HepG2 (cell line): ENCODE measurements at regions not wholly inside any gene's neighbourhood (a gene's known extent, or its start where the extent isn't known, plus 50 kb on each side); places are given as distances from the start of the nearest gene placed in this dataset.

Source experiments
- ATAC-seq: fragments of 200-7000 bp; cut with Tn5 transposase; 3 replicates; pipeline ENCODE4 v1.9.1; 2020; ENCODE audit warnings: mild to moderate bottlenecking, moderate library complexity
- BruUV-seq: library from RNA; stranded (reverse); fragments of 400-500 nt; replicated peaks from 2 replicates; lab custom pipeline; 2021; lab: Mats Ljungman, UMichigan
- CTCF ChIA-PET: fragments of 300-600 bp; formaldehyde crosslinking; extraction: SDS; loops from one replicate; lab custom pipeline; 2021; ENCODE audit warnings: low total read pairs, inconsistent platforms, low intra/inter-chr PET ratio; lab: Yijun Ruan, JAX
- POLR2A ChIA-PET: fragments of 350-600 bp; sonication (Branson Sonifier 250); formaldehyde crosslinking; loops from one replicate; lab custom pipeline; 2020; ENCODE audit warnings: antibody characterized with exemption, inconsistent platforms; lab: Yijun Ruan, JAX
- DNase-seq: peaks from one replicate; pipeline ENCODE4 v3.0.0-alpha.2; 2015; ENCODE audit warnings: low spot score
- FAIRE-seq: peaks from 3 replicates; lab custom pipeline; 2011; peaks lifted over from hg19 to GRCh38; lab: Jason Lieb, UNC
- H2AFZ ChIP-seq: one replicate; pipeline ENCODE4 v1.6.1; 2011; ENCODE audit warnings: low read length, inconsistent platforms
- H3K27ac ChIP-seq: fragments of 300-600 bp; 3 replicates; pipeline ENCODE4 v1.8.0; 2011; ENCODE audit warnings: mixed run types, mild to moderate bottlenecking, mixed read lengths, low read length, inconsistent platforms; ENCODE audit not compliant: insufficient read depth; ENCODE audit errors: extremely low read length
- H3K27me3 ChIP-seq, 2 experiments: fragments of 200-600 bp in 1 of 2; 2 replicates in 1 of 2; 3 replicates in 1 of 2; pipeline versions ENCODE4 v1.6.0 to v1.8.0; 2011; ENCODE audit warnings: low read length in 2 of 2, mild to moderate bottlenecking in 2 of 2, moderate library complexity in 2 of 2, inconsistent platforms in 1 of 2; ENCODE audit not compliant: insufficient read depth in 2 of 2, control insufficient read depth in 1 of 2
- H3K36me3 ChIP-seq, 2 experiments: fragments of 200-600 bp in 1 of 2; replicated peaks in 1 of 2; 2 replicates in 1 of 2; 3 replicates in 1 of 2; pipeline versions ENCODE4 v1.5.1 to v1.8.0; 2011; ENCODE audit warnings: low read length in 2 of 2, inconsistent platforms in 1 of 2; ENCODE audit not compliant: insufficient read depth in 2 of 2, control insufficient read depth in 1 of 2
- H3K4me1 ChIP-seq: 2 replicates; pipeline ENCODE4 v1.5.1; 2012; ENCODE audit warnings: low read length, inconsistent platforms; ENCODE audit not compliant: insufficient read depth
- H3K4me2 ChIP-seq: 2 replicates; pipeline ENCODE4 v1.6.0; 2011; ENCODE audit warnings: low read depth, low read length, inconsistent platforms
- H3K4me3 ChIP-seq, 3 experiments: fragments of 200-600 bp in 1 of 3; sonication (generic), shearing (Covaris generic) in 1 of 3; replicated peaks in 1 of 3; 2 replicates each; pipeline ENCODE4 v1.5.1; 2011 to 2016; ENCODE audit warnings: low read length in 3 of 3, inconsistent platforms in 2 of 3, low read depth in 2 of 3, mild to moderate bottlenecking in 2 of 3, control low read depth in 1 of 3, mixed read lengths in 1 of 3; ENCODE audit not compliant: insufficient read depth in 1 of 3
- H3K79me2 ChIP-seq: one replicate; pipeline ENCODE4 v1.6.1; 2011; ENCODE audit warnings: low read length, inconsistent platforms; ENCODE audit not compliant: insufficient read depth
- H3K9ac ChIP-seq: 2 replicates; pipeline ENCODE4 v1.6.0; 2011; ENCODE audit warnings: mild to moderate bottlenecking, low read depth, low read length, inconsistent platforms; ENCODE audit not compliant: insufficient read depth
- H3K9me3 ChIP-seq: 2 replicates; pipeline ENCODE4 v1.5.1; 2012; ENCODE audit warnings: mild to moderate bottlenecking, low read length
- H4K20me1 ChIP-seq: 2 replicates; pipeline ENCODE4 v1.6.0; 2011; ENCODE audit warnings: inconsistent platforms, mild to moderate bottlenecking, low read length, moderate library complexity; ENCODE audit not compliant: insufficient read depth
- ARNT2 ChIP-seq: sonication (generic); formaldehyde crosslinking; IDR thresholded peaks from 2 replicates; pipeline ENCODE4 v1.8.0; 2022; ENCODE audit warnings: mild to moderate bottlenecking, low read depth, missing genetic modification reagents, moderate library complexity
- CCAR2 ChIP-seq: fragments of 200-400 bp; formaldehyde crosslinking; optimal IDR thresholded peaks from 2 replicates; pipeline ENCODE3; 2018; ENCODE audit warnings: low read depth, mild to moderate bottlenecking, low read length, moderate library complexity
- KLF9 ChIP-seq: IDR thresholded peaks from 2 replicates; pipeline ENCODE4 v1.6.1; 2016; ENCODE audit warnings: low read depth
- SKI ChIP-seq: fragments of 450-650 bp; IDR thresholded peaks from one replicate; pipeline ENCODE4 v1.6.1; 2018; ENCODE audit warnings: mild to moderate bottlenecking; ENCODE audit not compliant: partially characterized antibody
- SMYD3 ChIP-seq: sonication (generic); formaldehyde crosslinking; IDR thresholded peaks from 2 replicates; pipeline ENCODE4 v1.8.1; 2023; ENCODE audit warnings: mild to moderate bottlenecking, missing genetic modification reagents
- SNAI1 ChIP-seq: sonication (generic); formaldehyde crosslinking; IDR thresholded peaks from 2 replicates; pipeline ENCODE4 v1.5.0; 2020; ENCODE audit warnings: mild to moderate bottlenecking, missing genetic modification reagents, borderline replicate concordance
- STAT5B ChIP-seq: sonication (generic); formaldehyde crosslinking; IDR thresholded peaks from 2 replicates; pipeline ENCODE4 v1.4.0; 2020; ENCODE audit warnings: missing genetic modification reagents
- ZBTB20 ChIP-seq: sonication (generic); formaldehyde crosslinking; IDR thresholded peaks from 2 replicates; pipeline ENCODE4 v1.8.1; 2023; ENCODE audit warnings: missing genetic modification reagents, low read depth, mild to moderate bottlenecking, borderline replicate concordance
- ZNF772 ChIP-seq: sonication (generic); formaldehyde crosslinking; IDR thresholded peaks from 2 replicates; pipeline ENCODE4 v1.5.0; 2020; ENCODE audit warnings: mild to moderate bottlenecking, missing genetic modification reagents
- WGBS: methylation state at CpG from one replicate; pipeline ENCODE4 v1.1.6; 2017; ENCODE audit warnings: low lambda C conversion rate; 5-methylcytosine and 5-hydroxymethylcytosine counted together
- in situ Hi-C: cut with HindIII; loops from 2 replicates; pipeline ENCODE4 v1.10.0; 2017; ENCODE audit warnings: low pct_unique_long_range_greater_than_20kb; ENCODE audit not compliant: extremely low pct_ligation_motif_present
- intact Hi-C: fragments of 100-400 bp; cut with micrococcal nuclease; formaldehyde crosslinking; loops from one replicate; pipeline ENCODE4 v1.10.0; 2022; ENCODE audit not compliant: unreplicated experiment
- TF ChIP-seq, protein P1 (sequence below): sonication (generic); formaldehyde crosslinking; IDR thresholded peaks from 2 replicates; pipeline ENCODE4 v1.4.0; 2020; ENCODE audit warnings: mild to moderate bottlenecking, missing genetic modification reagents

DNA sequence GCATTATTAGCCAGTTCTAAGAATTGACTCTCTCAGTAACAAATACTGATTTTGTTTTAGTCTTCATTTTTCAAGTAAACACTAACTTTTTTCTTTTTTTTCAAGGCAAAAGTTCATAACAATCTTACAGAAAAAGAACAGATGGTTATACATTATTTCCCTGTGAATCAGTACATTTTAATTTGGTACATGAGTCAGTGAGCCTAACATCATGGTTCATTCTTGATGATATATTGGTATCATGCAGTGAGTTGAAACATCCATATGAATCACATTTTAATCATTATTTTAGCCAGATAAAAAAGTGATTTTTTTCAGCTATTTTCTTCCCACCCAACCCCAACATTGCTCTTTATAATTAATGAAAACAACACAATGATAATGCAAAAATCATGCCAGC, 184.3 kb upstream of the TACR3 start (continued):
- TF ChIP-seq, protein P1, sequence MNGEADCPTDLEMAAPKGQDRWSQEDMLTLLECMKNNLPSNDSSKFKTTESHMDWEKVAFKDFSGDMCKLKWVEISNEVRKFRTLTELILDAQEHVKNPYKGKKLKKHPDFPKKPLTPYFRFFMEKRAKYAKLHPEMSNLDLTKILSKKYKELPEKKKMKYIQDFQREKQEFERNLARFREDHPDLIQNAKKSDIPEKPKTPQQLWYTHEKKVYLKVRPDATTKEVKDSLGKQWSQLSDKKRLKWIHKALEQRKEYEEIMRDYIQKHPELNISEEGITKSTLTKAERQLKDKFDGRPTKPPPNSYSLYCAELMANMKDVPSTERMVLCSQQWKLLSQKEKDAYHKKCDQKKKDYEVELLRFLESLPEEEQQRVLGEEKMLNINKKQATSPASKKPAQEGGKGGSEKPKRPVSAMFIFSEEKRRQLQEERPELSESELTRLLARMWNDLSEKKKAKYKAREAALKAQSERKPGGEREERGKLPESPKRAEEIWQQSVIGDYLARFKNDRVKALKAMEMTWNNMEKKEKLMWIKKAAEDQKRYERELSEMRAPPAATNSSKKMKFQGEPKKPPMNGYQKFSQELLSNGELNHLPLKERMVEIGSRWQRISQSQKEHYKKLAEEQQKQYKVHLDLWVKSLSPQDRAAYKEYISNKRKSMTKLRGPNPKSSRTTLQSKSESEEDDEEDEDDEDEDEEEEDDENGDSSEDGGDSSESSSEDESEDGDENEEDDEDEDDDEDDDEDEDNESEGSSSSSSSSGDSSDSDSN (CRISPR knock-in tag): no peak
- no peak for TF ChIP-seq ARNT2 (CRISPR knock-in tag)
- TF ChIP-seq ZNF772: no peak

DNA sequence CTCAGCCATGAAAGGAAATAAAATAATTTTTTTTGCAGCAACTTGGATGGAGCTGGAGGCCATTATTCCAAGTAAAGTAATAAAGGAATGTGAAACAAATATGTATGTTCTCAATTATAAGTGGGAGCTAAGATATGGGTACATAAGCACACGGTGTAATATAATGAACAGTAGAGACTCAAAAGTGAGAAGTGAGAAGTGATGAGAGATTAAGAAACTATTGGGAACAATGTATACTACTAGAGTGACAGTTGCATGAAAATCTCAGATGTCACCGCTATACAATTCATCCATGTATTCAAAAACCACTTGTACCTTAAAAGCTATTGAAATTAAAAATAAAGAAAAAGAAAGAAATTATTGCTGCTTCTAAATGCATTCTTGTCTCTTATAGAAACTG, 182.9 kb upstream of the TACR3 start:
- no peak overlapping the region for H3K4me2 ChIP-seq
- H3K9ac ChIP-seq: no peak overlapping the region
- 46% methylated on average over 2 of the region's 2 CpGs for WGBS
- DNase-seq: no peak
- H2AFZ ChIP-seq: no peak overlapping the region
- no peak overlapping the region for H3K27ac ChIP-seq
- TF ChIP-seq STAT5B (CRISPR knock-in tag): no peak
- no peak for TF ChIP-seq SMYD3 (CRISPR knock-in tag)
- no peak for TF ChIP-seq KLF9 (CRISPR knock-in tag)
- no peak for TF ChIP-seq SKI
- no peak for TF ChIP-seq CCAR2
- TF ChIP-seq SNAI1 (CRISPR knock-in tag): no peak
- TF ChIP-seq ZBTB20 (CRISPR knock-in tag): no peak
- H3K4me3 ChIP-seq: no peak overlapping the region
- no peak for FAIRE-seq
- CTCF ChIA-PET: no interaction called here
- H3K36me3 ChIP-seq: no peaks in the 10 kb centered on the region
- POLR2A ChIA-PET: no interaction called here
- no TSS peak for BruUV-seq
- no peaks in the 10 kb centered on the region for H4K20me1 ChIP-seq
- intact Hi-C loops (no loop called here), in situ Hi-C loops (no loop called here)
- H3K9me3 ChIP-seq: no peaks in the 10 kb centered on the region
- no peaks in the 10 kb centered on the region for H3K79me2 ChIP-seq
- H3K27me3 ChIP-seq: no peaks in the 10 kb centered on the region
- no peak for ATAC-seq
- H3K4me1 ChIP-seq: no peaks in the 10 kb centered on the region
